HG03558 (cell line): ENCODE measurements at regions not wholly inside any gene's neighbourhood (a gene's known extent, or its start where the extent isn't known, plus 50 kb on each side); places are given as distances from the start of the nearest gene placed in this dataset.

ENCODE experiments used
- ATAC-seq: cut with Tn5 transposase; IDR thresholded peaks from one replicate; pipeline ENCODE4 v1.9.1; 2021; ENCODE audit warnings: moderate number of reproducible peaks; ENCODE audit not compliant: unreplicated experiment; ENCODE audit errors: extremely low read depth

DNA sequence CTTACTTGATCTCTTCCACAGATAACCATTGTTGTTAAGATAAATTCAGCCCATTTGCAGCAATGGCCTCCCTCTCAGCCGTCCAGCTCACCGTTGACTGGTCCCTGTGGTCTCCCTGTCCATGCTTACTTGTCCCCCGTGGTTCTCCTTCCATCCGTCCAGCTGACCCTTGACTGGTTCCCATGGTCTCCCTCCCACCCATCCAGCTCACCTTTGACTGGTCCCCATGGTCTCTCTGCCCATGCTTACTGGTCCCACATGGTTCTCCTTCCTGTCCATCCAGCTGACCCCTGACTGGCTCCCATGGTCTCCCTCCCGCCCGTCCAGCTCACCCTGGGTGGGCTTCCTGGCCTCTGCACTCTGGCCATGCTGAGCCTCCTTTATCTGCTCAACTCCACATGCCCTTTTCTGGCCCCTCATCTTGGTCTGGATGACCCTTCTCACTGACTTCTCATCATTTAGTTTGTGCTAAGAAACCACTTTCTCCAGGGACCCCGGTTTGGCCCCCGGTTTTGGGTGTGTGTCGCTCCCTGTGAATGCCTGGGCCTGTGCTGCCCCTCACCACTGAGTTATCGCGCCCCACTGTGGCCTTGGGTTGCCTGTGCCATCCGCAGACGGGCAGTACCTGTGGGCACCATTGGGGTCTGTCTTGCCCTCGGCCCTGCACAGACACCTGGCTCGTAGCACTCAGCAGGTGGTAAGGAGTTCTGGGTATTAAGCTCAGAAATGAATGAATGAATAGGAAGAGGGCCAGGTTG is 146.4 kb downstream of the ERMARD start:
- no peak for ATAC-seq

DNA sequence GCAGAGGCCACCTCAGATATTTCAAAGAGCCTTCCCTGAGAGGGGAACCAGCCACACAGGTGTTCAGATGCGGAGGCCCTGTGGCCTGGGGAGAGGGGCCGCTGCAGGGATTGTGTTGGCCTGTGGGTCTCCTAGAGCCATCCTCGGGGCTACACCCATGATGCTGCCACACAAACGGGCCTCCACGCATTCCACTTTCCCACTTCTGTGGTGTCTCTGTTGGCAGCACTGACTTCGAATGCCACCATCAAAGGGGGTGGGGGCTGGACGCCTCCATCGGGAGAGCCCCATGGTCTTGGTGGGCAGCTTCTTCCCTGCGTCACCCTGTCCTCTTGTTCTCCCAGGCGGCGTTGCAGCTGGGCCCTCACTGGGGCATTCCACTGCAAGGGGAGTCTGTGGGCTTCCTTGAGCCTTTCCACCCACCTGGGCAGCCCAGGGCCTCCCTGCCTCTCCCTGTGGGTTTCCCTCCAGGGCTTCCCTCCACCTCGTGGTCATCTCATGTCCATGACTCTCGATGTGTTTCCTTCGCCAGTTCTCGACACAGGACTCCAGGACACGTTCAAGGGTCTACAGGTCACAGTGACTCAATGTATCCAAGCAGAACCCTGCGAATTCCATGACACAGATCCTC is 145.5 kb downstream of the ERMARD start:
- ATAC-seq, result no peak

DNA sequence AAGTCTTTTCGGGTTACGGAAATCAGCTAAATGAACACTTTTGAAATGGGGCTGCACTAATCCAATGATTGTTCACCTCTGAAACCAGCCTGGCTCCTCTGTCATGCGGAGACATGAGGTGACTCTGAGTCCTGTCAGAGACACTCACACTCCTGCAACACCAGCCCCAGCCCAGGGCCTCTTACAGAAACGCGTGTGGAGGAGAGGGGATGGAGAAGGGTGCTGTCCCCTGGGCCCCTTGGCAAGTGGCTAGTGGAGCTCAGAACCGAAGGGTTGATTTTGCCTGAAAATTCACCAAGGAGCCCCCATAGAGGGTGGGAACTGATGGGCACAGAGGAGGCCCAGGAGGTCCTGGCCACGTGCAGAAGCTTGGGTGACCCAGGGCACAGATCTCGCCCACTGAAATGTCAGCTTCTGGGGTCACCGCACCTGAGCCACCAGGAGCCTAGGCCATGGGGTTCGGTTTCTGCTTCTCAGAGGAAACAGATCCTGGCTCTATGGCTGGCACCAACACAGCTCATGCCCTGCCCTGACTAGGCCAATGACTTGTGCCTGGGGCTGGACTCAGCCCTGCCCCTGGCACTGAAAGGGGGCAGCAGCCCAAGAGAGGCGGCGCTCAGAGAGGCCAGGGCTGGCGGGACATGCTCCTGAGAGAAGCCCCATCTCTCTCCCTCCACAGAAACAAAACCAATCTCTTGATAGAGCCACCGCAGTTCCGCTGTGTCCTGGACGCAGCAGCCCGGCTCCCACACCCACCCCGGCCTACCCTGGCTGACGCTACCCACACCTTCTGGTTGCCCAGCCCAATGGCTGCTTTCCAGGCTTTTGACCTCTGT is 144.7 kb downstream of the ERMARD start:
- no peak for ATAC-seq

DNA sequence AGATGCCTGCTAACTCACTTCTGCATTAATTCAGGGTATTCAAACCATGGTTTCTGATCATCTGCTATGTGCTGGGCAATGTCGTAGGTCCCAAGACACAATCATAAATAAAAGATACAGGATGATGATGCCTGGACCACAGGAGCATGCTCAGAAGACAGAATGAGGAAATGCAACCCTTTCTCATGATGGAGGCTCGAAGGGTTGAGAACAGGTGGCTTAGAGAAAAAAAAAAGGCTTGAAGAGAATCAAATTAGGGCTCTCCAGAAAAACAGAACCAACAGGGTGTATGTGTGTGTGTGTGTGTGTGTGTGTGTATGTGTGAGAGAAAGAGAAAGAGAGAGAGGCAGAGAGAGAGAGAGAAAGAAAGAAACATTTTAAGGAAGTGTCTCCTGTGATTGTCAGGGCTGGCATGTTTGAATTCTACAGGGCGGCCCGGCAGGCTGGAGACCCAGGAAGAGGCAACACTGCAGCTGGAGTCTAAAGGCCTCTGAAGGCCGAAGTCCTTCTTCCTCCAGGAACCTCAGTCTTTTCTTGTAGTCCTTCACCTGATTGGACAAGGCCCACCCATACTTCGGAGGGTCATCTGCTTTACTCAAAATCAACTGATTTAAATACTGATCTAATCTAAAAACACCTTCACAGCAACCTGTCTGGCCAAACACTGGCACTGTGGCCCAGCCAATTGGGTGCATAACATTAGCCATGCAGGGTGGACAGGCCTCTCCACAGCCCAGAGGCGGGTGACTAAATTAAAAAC is 143.8 kb downstream of the ERMARD start:
- no peak for ATAC-seq

DNA sequence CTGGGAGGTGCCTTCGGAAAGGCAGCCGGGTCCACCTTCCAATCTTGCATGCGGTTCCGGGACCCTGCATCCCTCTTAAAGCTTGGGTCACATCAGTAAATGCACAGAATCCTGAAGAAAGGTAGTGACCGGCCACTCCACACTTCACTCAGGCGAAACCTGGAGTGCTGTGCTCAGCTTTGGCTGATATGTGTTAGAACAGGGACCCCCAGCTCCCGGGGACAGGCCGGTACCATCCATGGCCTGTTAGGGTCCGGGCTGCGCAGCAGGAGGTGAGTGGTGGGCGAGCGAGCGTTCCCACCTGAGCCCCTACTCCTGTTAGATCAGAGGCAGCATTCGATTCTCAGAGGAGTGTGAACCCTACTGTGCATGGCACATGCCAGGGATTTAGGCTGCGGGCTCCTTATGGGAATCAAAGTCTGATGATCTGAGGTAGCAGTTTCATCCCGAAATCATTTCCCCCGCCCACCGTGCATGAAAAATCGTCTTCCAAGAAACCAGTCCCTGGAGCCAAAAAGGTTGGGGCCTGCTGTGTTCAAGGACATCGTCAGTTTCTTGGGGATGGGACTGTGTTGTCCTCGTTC is 143.0 kb downstream of the ERMARD start:
- no peak for ATAC-seq

DNA sequence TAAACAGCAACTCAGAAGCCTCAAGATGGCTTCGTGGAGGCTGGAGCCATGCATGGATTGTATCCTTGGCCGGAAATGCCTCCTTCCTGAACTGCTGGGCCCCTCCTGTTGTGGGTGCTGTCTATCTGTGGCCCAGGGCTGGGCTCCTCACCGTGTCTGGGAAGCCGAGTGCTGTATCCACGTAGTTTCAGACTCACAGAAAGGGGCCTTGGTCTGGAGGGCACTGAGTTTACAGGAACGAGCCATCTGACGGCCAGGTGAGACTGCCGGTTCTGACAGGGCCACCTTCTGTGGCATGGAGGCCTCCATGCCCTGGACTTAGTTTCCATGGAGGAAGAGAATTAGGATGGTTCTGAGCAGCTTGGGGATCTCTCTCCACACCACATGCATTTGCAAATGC is 142.2 kb downstream of the ERMARD start:
- ATAC-seq, result no peak

DNA sequence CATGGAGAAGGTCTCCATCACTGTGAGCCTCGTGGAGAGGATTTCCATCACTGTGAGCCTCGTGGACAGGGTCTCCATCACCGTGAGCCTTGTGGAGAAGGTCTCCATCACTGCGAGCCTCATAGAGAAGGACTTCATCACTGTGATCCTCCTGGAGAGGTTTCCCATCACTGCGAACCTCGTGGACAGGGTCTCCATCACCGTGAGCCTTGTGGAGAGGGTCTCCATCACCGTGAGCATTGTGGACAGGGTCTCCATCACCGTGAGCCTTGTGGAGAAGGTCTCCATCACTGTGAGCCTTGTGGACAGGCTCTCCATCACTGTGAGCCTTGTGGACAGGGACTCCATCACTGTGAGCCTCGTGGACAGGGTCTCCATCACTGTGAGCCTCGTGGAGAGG is 140.4 kb downstream of the ERMARD start:
- ATAC-seq, result no peak

DNA sequence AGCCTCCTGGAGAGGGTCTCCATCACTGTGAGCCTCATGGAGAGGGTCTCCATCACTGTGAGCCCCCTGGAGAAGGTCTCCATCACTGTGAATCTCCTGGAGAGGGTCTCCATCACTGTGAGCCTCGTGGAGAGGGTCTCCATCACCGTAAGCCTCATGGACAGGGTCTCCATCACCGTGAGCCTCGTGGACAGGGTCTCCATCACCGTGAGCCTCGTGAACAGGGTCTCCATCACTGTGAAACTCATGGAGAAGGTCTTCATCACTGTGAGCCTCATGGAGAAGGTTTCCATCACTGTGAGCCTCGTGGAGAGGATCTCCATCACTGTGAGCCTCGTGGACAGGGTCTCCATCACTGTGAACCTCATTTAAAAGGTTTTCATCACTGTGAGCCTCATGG is 140.0 kb downstream of the ERMARD start:
- ATAC-seq, result no peak

DNA sequence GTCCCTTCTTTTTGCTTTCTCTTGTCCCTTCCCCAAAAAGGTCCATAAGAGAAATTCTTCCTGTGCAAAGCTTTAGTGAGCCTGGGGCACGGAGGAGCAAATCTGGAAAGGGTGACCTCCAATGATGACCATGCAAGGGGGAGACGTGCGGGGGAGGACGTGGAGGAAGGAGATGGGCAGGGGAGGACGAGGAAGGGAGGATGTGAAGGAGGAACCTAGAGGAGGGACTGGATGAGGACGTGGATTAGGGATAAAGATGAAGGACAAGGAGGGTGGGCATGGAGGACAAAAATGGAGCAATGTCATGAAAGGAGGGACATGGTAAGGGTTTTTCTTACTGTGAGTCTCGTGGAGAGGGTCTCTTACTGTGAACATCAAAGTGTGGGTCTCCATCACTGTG is 139.5 kb downstream of the ERMARD start:
- no peak for ATAC-seq

DNA sequence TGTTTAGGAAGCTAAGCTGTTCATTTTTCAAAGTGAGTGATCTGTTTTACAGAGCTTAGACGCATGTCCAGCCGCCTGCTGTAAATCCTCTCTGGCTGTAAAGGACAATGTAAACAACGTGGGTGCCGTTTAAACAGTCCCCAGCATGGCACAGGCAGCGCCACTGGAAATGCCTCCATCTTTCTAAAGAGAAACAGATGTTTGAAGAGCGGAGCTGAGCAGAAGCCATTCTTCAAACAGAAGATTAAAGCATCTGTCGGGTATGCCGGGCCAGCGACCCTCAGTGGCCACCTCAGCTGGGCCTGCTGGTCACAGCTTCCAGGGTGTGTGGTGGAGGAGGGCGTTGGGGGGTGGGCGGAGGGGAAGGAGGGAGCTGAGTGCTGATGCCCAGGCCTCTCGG is 138.6 kb downstream of the ERMARD start:
- no peak for ATAC-seq

DNA sequence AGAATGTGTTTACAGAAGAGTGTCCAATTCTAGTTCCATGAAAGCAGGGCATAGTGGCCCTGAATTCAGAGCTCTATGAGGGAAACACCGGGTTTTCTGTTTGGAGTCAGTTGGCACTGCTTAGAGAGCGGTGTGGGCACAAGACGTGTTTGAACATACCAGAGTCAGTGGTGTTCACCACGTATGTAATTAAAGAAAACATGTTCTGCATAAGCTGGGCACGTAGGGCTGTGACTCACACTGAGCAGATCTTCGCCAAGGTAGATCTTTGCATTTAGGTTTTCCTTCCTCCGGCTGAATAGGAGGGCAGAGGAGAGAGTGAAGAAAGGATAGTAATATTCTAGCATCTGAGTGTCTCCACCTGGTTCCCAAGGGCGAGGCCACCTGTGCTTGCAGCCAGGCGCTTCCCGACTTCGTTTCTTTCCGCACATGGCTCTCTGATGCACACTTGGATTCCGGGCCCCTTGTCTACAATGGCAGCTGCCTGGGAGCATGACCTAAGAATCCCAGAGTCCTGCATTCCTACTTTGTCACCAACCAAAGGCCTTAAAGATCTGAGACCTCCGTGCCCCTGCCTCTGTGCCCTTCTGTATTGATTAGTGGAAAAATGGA is 136.2 kb downstream of the ERMARD start:
- no peak for ATAC-seq

DNA sequence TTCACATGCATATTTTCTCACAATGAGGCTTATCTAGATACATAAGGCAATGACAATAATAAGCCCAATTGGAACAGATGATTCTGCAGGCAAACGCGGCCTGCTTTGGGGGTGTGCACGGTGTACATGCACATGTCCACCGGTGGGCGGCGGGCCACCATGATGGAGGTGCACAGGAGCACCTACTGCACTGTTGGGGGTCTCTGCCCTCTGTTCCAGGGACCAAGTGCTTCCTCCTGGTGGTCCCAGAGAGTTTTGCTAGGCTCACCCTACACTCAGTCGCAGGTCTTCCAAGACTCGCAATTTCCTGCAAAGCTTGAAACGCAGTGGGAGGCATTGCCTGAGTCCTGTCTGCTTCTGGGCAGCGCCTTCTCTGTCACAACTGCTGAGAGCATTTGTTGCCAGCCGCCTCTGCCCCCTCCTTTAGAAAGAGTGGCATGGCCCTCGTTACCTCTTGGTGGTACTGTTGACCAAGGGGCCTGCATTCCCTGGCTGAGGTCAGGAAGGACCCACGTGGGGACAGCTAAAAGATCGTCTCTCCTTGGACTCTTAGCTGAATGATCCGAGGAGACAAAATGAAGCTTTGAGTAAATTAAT is 135.3 kb downstream of the ERMARD start:
- no peak for ATAC-seq

DNA sequence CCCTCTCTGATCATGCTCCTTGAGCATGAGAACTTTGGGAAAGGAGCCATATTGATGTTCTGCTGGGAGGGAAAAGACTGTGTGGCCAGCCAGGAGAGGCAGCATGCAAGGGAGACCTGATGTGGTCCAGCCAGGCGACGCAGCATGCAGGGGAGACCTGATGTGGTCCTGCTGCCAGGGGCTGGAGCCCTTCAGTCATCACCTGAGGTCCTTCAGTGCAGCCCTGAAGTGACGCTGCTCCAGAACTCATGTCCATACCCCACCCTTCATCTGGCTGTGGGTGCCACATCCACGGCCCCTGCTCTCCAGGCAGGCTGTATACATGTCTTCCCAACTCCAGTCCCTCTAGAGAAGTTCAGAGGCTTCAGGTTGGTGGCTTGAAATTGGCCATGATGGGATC is 134.4 kb downstream of the ERMARD start:
- no peak for ATAC-seq

DNA sequence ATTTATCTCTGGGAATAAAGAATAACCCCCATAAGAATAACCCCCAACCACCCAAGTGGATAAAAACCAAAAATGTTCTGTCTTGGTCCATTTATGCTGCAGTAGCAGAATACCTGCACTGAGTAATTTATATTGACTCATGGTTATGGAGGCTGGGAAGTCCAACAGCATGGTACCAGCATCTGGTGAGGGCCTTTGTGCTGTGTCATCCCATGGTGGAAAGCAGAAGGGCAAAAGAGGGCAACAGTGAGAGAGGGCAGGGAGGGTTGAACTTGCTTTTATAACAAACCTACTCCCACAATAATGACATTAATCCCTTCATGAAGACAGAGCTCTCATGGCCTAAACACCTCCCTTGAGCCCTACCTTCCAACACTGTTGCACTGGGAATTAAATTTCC is 133.7 kb downstream of the ERMARD start:
- no peak for ATAC-seq

DNA sequence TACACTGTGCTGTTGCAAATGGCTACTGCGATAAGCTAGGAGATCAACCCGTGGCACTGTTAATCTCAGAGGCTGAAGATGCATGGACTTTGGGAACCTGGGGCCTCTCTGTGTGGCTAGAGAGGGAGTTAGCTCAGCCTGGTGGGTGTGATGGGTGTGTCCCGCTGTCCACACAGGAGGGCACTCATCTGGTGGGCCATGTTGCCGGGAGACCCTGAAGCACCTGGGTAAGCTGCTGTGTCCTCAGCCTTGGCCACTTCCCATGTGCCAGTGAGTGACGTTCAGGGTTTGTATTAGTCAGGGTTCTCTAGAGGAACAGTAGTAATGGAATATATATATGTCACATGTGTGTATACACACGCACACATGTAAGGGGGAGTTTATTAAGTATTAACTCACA is 132.7 kb downstream of the ERMARD start:
- no peak for ATAC-seq

DNA sequence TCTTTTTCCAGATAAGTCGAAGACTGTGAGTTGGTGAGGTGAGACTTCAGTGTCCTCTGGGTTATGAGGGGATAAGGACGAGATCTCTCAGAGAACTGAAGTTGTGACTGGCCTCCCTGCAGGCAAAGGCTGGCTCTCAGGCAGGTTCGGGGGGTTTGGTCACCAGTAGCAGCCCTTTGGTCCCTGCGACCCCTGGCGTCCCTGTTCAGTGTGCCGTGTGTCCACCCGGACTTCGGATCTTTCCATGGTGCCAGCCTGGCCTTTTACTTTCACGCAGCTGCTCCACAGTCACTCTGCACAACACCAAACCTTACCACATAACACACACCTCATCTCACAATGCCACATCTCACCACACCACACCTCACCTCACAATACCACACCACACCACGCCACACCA is 131.9 kb downstream of the ERMARD start:
- ATAC-seq, result no peak

DNA sequence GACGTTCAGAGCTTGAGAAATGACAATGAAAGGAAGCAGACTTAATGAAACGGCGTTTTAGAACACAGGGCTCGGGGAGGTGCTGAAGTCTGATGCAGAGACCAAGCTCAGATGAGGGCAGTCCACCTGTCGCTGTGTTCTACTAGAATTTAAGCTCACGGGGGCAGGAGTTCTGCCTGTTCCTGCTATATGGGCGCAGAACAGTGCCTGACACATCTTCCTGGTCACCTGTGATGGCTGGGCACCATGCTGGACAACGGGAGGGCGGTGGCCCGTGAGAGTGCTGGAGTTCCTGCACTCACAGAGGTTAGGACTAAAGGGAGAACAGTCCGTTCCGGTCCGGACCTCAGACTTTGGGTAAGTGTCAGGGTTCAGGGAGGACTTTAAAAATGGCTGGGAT is 130.6 kb downstream of the ERMARD start:
- no peak for ATAC-seq

DNA sequence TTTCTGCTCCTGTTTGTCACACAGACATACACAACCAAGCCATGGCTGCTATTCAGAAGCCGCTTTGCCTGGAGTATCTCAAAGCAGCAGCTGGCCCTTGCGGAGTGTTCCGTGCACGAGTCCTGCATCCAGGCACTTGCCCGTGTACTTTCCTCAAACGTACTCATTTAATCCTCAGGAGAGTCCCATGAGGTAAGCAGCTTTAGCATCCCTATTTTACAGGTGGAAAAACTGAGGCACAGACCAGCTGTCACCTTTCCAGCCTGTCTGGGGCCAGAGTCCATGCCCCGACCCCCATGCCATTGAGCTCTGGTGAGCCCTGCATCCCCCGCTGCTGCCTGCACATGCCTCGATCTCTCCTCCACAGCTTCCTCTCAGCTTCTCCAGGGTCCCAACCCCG is 130.0 kb downstream of the ERMARD start:
- ATAC-seq, result no peak

DNA sequence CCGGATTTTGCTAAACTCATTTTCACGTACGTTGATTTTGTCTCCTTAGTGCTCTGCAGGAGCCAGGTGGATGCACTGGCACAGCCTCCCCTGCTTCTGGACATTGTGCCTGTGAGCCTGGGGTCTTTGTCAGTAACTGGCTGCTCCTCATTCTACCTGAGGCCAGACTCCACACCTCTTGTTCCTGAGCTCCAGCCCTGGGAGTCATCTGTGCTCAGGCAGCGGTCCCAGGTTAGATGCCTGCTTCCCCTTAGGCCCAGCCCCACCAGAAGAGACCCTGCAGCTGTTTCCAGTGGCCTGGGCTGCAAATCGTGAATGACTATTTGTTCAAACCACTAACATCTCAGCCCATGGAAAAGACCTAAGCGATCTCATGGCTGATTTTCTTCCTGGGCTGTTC is 129.1 kb downstream of the ERMARD start:
- ATAC-seq, result no peak
